Transverse colon (tissue), 4 donors: ENCODE measurements at regions not wholly inside any gene's neighbourhood (a gene's known extent, or its start where the extent isn't known, plus 50 kb on each side); places are given as distances from the start of the nearest gene placed in this dataset.

ENCODE experiments used
- DNase-seq: peaks from one replicate; pipeline ENCODE4 v3.0.0-alpha.2; 2019
- H3K27ac ChIP-seq, 4 donors: fragments of 200-600 bp; sonication (generic); 2 replicates each; pipeline ENCODE4 v1.5.1; 2016 to 2018; ENCODE audit warnings: inconsistent platforms in 4 of 4
- H3K27me3 ChIP-seq: fragments of 200-600 bp; sonication (generic); 2 replicates; pipeline ENCODE4 v1.5.1; 2017; ENCODE audit warnings: inconsistent platforms
- H3K36me3 ChIP-seq, 4 donors: fragments of 200-600 bp; sonication (generic); 2 replicates each; pipeline ENCODE4 v1.5.1; 2017 to 2019; ENCODE audit warnings: inconsistent platforms in 4 of 4
- H3K4me1 ChIP-seq, 4 donors: fragments of 200-600 bp; sonication (generic); 2 replicates each; pipeline ENCODE4 v1.5.1; 2017 to 2020; ENCODE audit warnings: inconsistent platforms in 4 of 4
- H3K4me3 ChIP-seq, 4 donors: fragments of 200-600 bp; sonication (generic); 1 replicate in 1 of 4; 2 replicates in 3 of 4; pipeline versions ENCODE4 v1.5.1 to v1.6.1; 2017 to 2019; ENCODE audit warnings: inconsistent platforms in 4 of 4
- H3K9me3 ChIP-seq, 2 donors: fragments of 200-600 bp; sonication (generic); 2 replicates each; pipeline ENCODE4 v1.5.1; 2017 to 2019; ENCODE audit warnings: inconsistent platforms in 2 of 2
- CTCF ChIP-seq, 5 experiments: fragments of 200-600 bp in 3 of 5; fragments of 450-650 bp in 2 of 5; sonication (generic) in 3 of 5; IDR thresholded peaks; 1 replicate in 2 of 5; 2 replicates in 3 of 5; pipeline ENCODE4 v1.5.1; 2016 to 2017; ENCODE audit warnings: antibody characterized with exemption in 5 of 5, inconsistent platforms in 3 of 5, mild to moderate bottlenecking in 2 of 5, moderate library complexity in 1 of 5
- EP300 ChIP-seq: sonication (generic); formaldehyde crosslinking; IDR thresholded peaks from one replicate; pipeline ENCODE4 v1.6.1; 2017; ENCODE audit warnings: antibody characterized with exemption, low read depth
- POLR2A ChIP-seq: fragments of 450-650 bp; IDR thresholded peaks from one replicate; pipeline ENCODE4 v1.6.1; 2016; ENCODE audit warnings: antibody characterized with exemption, mild to moderate bottlenecking, moderate library complexity
- POLR2AphosphoS5 ChIP-seq, 3 donors: sonication (generic); formaldehyde crosslinking; IDR thresholded peaks; one replicate each; pipeline ENCODE4 v1.6.1; 2016; ENCODE audit warnings: antibody characterized with exemption in 3 of 3
- WGBS, 2 donors: methylation state at CpG; one replicate each; pipeline ENCODE4 v1.1.5; 2018; ENCODE audit warnings: low coverage in 1 of 2; 5-methylcytosine and 5-hydroxymethylcytosine counted together
- in situ Hi-C, 4 donors: fragments of 200-750 bp; cut with MboI; loops; one replicate each; pipeline versions ENCODE4 v1.15.0 to v1.15.1; 2017; ENCODE audit warnings: low sequenced_read_pairs in 3 of 4, low pct_ligation_motif_present in 1 of 4, low pct_unique_long_range_greater_than_20kb in 1 of 4
- intact Hi-C: fragments of 100-400 bp; cut with DNase I; formaldehyde crosslinking; loops from one replicate; pipeline ENCODE4 v1.15.1; 2023; ENCODE audit warnings: low total_unique reads

GRCh38 chr2:36172824-36173223, 182.8 kb upstream of the CRIM1 start:
- Histone ChIP-seq H3K4me1 (no peaks in the 10 kb centered on the region), H3K27me3 (no peaks in the 10 kb centered on the region), H3K27ac (no peak overlapping the region), H3K9me3 (no peaks in the 10 kb centered on the region), H3K4me3 (no peak overlapping the region), H3K36me3 (no peaks in the 10 kb centered on the region)
- intact Hi-C loops (no loop called here), in situ Hi-C loops (no loop called here)
- no peak for DNase-seq
- no peak for TF ChIP-seq POLR2A
- TF ChIP-seq EP300, result no peak
- no peak for TF ChIP-seq CTCF (IDR thresholded peaks at IDR 0.05)
- no peak for TF ChIP-seq POLR2AphosphoS5 (IDR thresholded peaks at IDR 0.05)
- 72 to 78% methylated on average over 2 to 5 of the region's 5 CpGs for WGBS, 2 donors

- Histone ChIP-seq H3K9me3 (no peaks in the 10 kb centered on the region), H3K4me1 (no peaks in the 10 kb centered on the region), H3K27ac (no peak overlapping the region), H3K27me3 (no peaks in the 10 kb centered on the region), H3K4me3 (no peak overlapping the region), H3K36me3 (no peaks in the 10 kb centered on the region)
- no peak for DNase-seq
- WGBS, 2 donors, result 0 to 35% methylated on average over 1 to 2 of the region's 2 CpGs
- intact Hi-C loops, result no loop called here
- TF ChIP-seq EP300 (no peak), POLR2A (no peak), POLR2AphosphoS5 (IDR thresholded peaks at IDR 0.05) (no peak), CTCF (IDR thresholded peaks at IDR 0.05) (no peak)
- in situ Hi-C loops, result no loop called here
Observed at GRCh38 chr2:36170805-36171204, 184.8 kb upstream of the CRIM1 start.

GRCh38 chr2:36169843-36170242, 185.7 kb upstream of the CRIM1 start:
- 43 to 50% methylated on average over 1 of the region's 1 CpG for WGBS, 2 donors
- no peaks in the 10 kb centered on the region for H3K4me1 ChIP-seq
- no peak overlapping the region for H3K4me3 ChIP-seq
- no peaks in the 10 kb centered on the region for H3K27me3 ChIP-seq
- in situ Hi-C loops (no loop called here), intact Hi-C loops (no loop called here)
- no peaks in the 10 kb centered on the region for H3K36me3 ChIP-seq
- no peak for DNase-seq
- H3K27ac ChIP-seq, result no peak overlapping the region
- TF ChIP-seq EP300, result no peak
- TF ChIP-seq POLR2A, result no peak
- no peak for TF ChIP-seq CTCF (IDR thresholded peaks at IDR 0.05)
- no peak for TF ChIP-seq POLR2AphosphoS5 (IDR thresholded peaks at IDR 0.05)
- no peaks in the 10 kb centered on the region for H3K9me3 ChIP-seq

GRCh38 chr2:36168115-36168514, 187.5 kb upstream of the CRIM1 start:
- H3K27ac ChIP-seq, result no peak overlapping the region
- TF ChIP-seq POLR2AphosphoS5 (IDR thresholded peaks at IDR 0.05) (no peak), CTCF (IDR thresholded peaks at IDR 0.05) (no peak)
- no peaks in the 10 kb centered on the region for H3K9me3 ChIP-seq
- 71 to 81% methylated on average over 2 of the region's 2 CpGs for WGBS, 2 donors
- in situ Hi-C loops, result no loop called here
- no peaks in the 10 kb centered on the region for H3K4me1 ChIP-seq
- H3K36me3 ChIP-seq, result no peaks in the 10 kb centered on the region
- DNase-seq, result no peak
- intact Hi-C loops, result no loop called here
- H3K4me3 ChIP-seq, result no peak overlapping the region
- no peaks in the 10 kb centered on the region for H3K27me3 ChIP-seq
